ENCODE measurements at regions not wholly inside any gene's neighbourhood (a gene's known extent, or its start where the extent isn't known, plus 50 kb on each side); places are given as distances from the start of the nearest gene placed in this dataset.

DNA sequence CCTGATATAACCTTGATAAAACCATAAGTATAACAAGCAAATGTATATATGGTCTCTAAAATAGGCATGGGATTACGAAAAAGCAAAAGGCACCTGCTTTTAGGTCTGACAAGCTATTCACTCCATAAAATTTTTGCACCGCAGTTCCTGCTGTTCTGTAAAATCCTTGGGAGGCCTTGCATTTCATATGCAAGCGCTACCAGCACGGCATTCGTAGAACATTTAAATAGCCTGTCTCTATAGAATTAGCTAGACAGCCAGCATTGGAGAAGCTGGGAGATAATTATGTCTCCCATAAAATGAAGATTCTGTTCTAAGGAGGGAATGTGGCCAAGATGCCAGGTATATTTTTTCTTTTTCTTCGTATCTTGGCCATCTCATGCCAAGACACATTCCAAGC is 64.5 kb upstream of the ATXN1 start:
- TF ChIP-seq POLR2A (IDR thresholded peaks at IDR 0.05; ENCODE audit: low read depth, low read length): no peak
- TF ChIP-seq, protein P1, sequence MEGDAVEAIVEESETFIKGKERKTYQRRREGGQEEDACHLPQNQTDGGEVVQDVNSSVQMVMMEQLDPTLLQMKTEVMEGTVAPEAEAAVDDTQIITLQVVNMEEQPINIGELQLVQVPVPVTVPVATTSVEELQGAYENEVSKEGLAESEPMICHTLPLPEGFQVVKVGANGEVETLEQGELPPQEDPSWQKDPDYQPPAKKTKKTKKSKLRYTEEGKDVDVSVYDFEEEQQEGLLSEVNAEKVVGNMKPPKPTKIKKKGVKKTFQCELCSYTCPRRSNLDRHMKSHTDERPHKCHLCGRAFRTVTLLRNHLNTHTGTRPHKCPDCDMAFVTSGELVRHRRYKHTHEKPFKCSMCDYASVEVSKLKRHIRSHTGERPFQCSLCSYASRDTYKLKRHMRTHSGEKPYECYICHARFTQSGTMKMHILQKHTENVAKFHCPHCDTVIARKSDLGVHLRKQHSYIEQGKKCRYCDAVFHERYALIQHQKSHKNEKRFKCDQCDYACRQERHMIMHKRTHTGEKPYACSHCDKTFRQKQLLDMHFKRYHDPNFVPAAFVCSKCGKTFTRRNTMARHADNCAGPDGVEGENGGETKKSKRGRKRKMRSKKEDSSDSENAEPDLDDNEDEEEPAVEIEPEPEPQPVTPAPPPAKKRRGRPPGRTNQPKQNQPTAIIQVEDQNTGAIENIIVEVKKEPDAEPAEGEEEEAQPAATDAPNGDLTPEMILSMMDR (IDR thresholded peaks at IDR 0.05; ENCODE audit: extremely low read depth in 1 of 2, insufficient read depth in 1 of 2, low read depth in 1 of 2, low read length in 2 of 2): no peak
- TF ChIP-seq, protein P2, sequence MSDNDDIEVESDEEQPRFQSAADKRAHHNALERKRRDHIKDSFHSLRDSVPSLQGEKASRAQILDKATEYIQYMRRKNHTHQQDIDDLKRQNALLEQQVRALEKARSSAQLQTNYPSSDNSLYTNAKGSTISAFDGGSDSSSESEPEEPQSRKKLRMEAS (IDR thresholded peaks at IDR 0.05; ENCODE audit: insufficient read depth, insufficient read length): no peak
- no peak for TF ChIP-seq EZH2 (IDR thresholded peaks at IDR 0.05; ENCODE audit: borderline replicate concordance, low read depth, low read length, severe bottlenecking)
- no peak for TF ChIP-seq POLR2AphosphoS5 (IDR thresholded peaks at IDR 0.05; ENCODE audit: insufficient read depth, low read depth, low read length)
- no peak for TF ChIP-seq JUN (IDR thresholded peaks at IDR 0.05; ENCODE audit: borderline replicate concordance, insufficient read depth, insufficient read length, low read depth)
- TF ChIP-seq MYC (IDR thresholded peaks at IDR 0.05; ENCODE audit: low read depth, low read length): no peak
- TF ChIP-seq FOS (IDR thresholded peaks at IDR 0.05; ENCODE audit: borderline replicate concordance, insufficient read depth, low read length): no peak
- no peak for TF ChIP-seq GATA2 (IDR thresholded peaks at IDR 0.05; ENCODE audit: insufficient read depth, insufficient read length, low read depth, low read length)

Data from endothelial cell of umbilical vein (primary cell).